ENCODE measurements at regions not wholly inside any gene's neighbourhood (a gene's known extent, or its start where the extent isn't known, plus 50 kb on each side); places are given as distances from the start of the nearest gene placed in this dataset.

DNA sequence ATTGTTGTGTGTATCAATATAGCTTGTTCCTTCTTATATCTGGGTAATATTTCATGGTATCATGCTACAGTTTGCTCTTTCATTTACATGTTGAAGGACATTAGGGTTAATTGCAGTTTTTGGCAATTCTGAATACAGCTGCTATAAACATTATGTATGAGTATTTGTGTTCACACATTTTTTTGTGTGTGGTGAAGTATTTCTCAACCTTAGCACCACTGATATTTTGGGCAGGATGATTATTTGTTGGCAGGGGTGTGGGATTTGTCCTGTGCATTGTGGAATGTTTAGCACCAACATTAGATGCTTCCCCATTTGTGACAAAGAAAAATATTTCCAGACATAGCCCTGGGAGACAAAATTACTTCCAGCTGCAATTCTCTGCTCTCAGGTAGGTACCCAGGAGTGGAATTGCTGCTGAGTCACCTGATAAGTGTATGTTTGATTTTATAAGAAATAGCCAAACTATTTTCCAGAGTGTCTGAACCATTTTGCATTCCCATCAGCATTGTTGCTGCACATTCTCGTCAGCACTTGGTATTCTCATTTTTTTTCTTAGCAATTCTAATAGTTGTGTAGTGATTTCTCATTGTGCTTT lies 128.2 kb downstream of the SNX19 start:
- TF ChIP-seq, protein P1, sequence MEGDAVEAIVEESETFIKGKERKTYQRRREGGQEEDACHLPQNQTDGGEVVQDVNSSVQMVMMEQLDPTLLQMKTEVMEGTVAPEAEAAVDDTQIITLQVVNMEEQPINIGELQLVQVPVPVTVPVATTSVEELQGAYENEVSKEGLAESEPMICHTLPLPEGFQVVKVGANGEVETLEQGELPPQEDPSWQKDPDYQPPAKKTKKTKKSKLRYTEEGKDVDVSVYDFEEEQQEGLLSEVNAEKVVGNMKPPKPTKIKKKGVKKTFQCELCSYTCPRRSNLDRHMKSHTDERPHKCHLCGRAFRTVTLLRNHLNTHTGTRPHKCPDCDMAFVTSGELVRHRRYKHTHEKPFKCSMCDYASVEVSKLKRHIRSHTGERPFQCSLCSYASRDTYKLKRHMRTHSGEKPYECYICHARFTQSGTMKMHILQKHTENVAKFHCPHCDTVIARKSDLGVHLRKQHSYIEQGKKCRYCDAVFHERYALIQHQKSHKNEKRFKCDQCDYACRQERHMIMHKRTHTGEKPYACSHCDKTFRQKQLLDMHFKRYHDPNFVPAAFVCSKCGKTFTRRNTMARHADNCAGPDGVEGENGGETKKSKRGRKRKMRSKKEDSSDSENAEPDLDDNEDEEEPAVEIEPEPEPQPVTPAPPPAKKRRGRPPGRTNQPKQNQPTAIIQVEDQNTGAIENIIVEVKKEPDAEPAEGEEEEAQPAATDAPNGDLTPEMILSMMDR (IDR thresholded peaks at IDR 0.05), result no peak
- H3K27ac Mint-ChIP-seq, result no peak overlapping the region

DNA sequence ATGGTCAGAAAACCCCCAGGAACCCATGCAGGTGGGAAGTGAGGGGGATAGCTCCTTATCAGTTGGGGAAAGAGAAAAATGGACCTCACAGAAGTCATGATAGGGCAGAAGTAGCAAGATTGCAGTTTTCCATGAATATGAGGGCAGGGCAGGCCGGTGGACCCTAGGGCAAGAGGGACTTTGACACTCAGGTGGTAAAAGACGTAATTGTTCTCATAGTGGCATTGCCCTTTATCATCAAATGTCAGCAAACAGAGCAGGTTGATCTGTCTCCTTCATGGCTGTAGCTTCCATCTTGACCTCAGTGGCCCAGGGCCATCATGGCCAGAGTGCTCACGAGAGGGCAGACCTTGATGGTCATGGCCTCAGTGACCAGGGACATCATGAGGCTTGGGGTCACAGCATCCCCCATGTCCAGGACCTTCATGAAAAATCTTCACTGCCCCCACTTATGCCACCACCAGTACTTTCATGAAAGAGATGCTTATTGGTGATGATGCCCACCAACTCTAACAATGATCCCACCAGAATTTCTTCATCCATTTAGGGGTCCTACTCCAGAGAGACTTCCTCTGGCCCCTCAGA lies 127.1 kb downstream of the SNX19 start:
- peaks cover 56% of the 10 kb centered on the region for H3K9me3 Mint-ChIP-seq
- TF ChIP-seq, protein P1 (IDR thresholded peaks at IDR 0.05), result no peak
- H3K27ac Mint-ChIP-seq, result no peak overlapping the region
- H3K4me1 Mint-ChIP-seq, result peaks cover 18% of the 10 kb centered on the region
- peaks cover 15% of the 10 kb centered on the region for H3K36me3 Mint-ChIP-seq (ENCODE audit: low read depth)
- DNase-seq, result no peak
- peaks cover 18% of the 10 kb centered on the region for H3K27me3 Mint-ChIP-seq (ENCODE audit: low read depth, poor library complexity)
- no peak overlapping the region for H3K4me3 Mint-ChIP-seq

More for the DNA sequence above, 128.2 kb downstream of the SNX19 start:
- Mint-ChIP-seq H3K36me3 (ENCODE audit: low read depth) (peaks cover 15% of the 10 kb centered on the region), H3K4me1 (peaks cover 18% of the 10 kb centered on the region), H3K9me3 (peaks cover 56% of the 10 kb centered on the region), H3K4me3 (no peak overlapping the region), H3K27me3 (ENCODE audit: low read depth, poor library complexity) (peaks cover 18% of the 10 kb centered on the region)
- no peak for DNase-seq

DNA sequence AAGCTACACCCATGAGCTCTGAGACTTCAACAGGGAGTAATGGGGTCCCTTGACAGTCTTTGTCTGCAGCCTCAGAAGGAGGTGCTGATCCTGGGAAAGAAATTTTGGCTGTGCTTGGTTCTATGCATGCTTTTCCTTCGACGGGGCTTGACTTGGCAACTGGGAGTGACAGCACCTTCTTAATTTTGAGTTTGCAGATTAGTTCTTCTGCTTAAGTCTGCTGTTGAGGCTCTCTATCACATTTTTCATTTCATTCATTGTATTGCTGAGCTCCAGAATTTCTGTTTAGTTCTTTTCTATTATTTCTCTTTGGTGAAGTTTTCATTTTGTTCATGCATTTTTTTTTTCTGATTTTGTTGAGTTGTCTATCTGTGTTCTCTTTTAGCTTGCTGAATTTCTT lies 125.6 kb downstream of the SNX19 start:
- H3K4me3 Mint-ChIP-seq, result no peak overlapping the region
- peaks cover 18% of the 10 kb centered on the region for H3K27me3 Mint-ChIP-seq (ENCODE audit: low read depth, poor library complexity)
- H3K36me3 Mint-ChIP-seq (ENCODE audit: low read depth), result peaks cover 15% of the 10 kb centered on the region
- DNase-seq, result no peak
- TF ChIP-seq, protein P1 (IDR thresholded peaks at IDR 0.05), result no peak
- peaks cover 10% of the 10 kb centered on the region for H3K4me1 Mint-ChIP-seq
- H3K9me3 Mint-ChIP-seq, result peaks cover 49% of the 10 kb centered on the region
- H3K27ac Mint-ChIP-seq, result no peak overlapping the region

DNA sequence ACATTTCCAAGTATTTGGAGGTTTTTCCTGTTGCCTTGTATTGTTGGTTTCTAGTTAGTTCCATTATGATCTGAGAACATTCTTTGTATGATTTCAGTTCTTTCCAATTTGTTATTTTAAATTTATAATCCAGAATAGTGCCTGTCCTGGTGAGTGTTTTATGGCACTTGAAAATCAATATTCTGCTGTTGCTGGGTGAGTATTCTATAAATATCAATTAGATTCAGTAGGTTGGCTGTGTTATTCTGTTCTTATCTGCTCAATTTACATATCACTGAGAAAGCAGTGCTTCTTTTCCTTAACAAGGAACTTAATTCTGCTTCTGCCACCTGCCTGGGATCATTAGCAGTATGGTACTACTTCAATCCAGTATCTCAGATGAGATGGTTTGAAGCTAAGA lies 123.5 kb downstream of the SNX19 start:
- DNase-seq, result no peak
- H3K4me3 Mint-ChIP-seq, result no peak overlapping the region
- TF ChIP-seq, protein P1 (IDR thresholded peaks at IDR 0.05), result no peak
- H3K9me3 Mint-ChIP-seq, result peaks cover 49% of the 10 kb centered on the region
- peaks cover 16% of the 10 kb centered on the region for H3K27me3 Mint-ChIP-seq (ENCODE audit: low read depth, poor library complexity)
- peaks cover 15% of the 10 kb centered on the region for H3K36me3 Mint-ChIP-seq (ENCODE audit: low read depth)
- H3K27ac Mint-ChIP-seq, result no peak overlapping the region
- H3K4me1 Mint-ChIP-seq, result no peaks in the 10 kb centered on the region

DNA sequence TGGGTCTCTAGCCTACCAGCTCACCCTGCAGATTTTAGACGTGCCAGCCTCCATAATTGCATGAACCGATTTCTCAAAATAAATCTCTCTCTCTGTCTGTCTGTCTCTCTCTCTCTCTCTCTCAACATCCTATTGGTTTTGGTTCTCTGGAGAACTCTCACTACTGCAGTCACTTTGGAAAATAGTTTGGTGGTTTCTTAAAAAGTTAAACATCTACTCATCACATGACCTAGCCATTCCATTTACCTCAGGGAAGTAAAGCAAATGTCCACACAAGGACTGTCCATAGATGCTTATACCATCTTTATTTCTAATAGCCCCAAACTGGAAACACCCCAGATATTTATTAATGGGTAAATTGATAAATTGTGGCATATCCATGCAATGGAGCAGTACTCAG lies 119.5 kb downstream of the SNX19 start:
- H3K9me3 Mint-ChIP-seq, result peaks cover 36% of the 10 kb centered on the region
- H3K27me3 Mint-ChIP-seq (ENCODE audit: low read depth, poor library complexity), result peaks cover 13% of the 10 kb centered on the region
- no peaks in the 10 kb centered on the region for H3K36me3 Mint-ChIP-seq (ENCODE audit: low read depth)
- H3K4me1 Mint-ChIP-seq, result peaks cover 6% of the 10 kb centered on the region
- H3K27ac Mint-ChIP-seq, result no peak overlapping the region
- no peak overlapping the region for H3K4me3 Mint-ChIP-seq
- DNase-seq, result no peak
- TF ChIP-seq, protein P1 (IDR thresholded peaks at IDR 0.05), result no peak

DNA sequence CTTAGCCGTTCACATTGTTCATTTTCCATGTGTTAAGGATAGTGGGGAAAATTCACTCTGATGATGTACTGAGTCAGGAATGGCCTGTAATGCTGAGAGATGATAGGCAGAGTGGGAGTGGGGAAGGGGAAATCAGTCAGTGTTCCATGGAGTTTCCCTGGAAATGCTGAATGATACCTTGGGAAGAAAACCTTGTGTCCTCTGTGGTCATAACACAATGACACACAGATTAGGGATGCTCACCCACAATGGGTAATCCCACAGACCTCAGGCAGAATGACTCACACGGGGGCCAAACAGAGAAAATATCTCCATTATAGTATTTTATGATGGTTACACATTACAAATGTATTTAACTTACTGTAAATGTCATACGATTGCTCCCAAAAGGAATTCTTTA lies 118.0 kb downstream of the SNX19 start:
- H3K27me3 Mint-ChIP-seq (ENCODE audit: low read depth, poor library complexity), result peaks cover 5% of the 10 kb centered on the region
- H3K4me1 Mint-ChIP-seq, result peaks cover 13% of the 10 kb centered on the region
- DNase-seq, result no peak
- H3K36me3 Mint-ChIP-seq (ENCODE audit: low read depth), result no peaks in the 10 kb centered on the region
- TF ChIP-seq, protein P1 (IDR thresholded peaks at IDR 0.05), result no peak
- no peak overlapping the region for H3K27ac Mint-ChIP-seq
- H3K4me3 Mint-ChIP-seq, result no peak overlapping the region
- H3K9me3 Mint-ChIP-seq, result peaks cover 24% of the 10 kb centered on the region
